ENCODE measurements at regions not wholly inside any gene's neighbourhood (a gene's known extent, or its start where the extent isn't known, plus 50 kb on each side); places are given as distances from the start of the nearest gene placed in this dataset.
A peak's percentile ranks its signal among the peaks of the same experiment; 100 is the strongest.

- Histone ChIP-seq H2BK15ac (replicated peaks; ENCODE audit: low read depth) (no peak overlapping the region), H2BK5ac (ENCODE audit: low read length) (no peak overlapping the region), H3K56ac (ENCODE audit: low read length) (no peak overlapping the region), H3K9ac (ENCODE audit: low read length) (no peak overlapping the region), H3K79me2 (ENCODE audit: control insufficient read depth, insufficient read depth, low read length) (no peaks in the 10 kb centered on the region), H3K4ac (ENCODE audit: low read depth, low read length) (no peak overlapping the region), H3K18ac (ENCODE audit: low read length) (no peak overlapping the region), H4K8ac (ENCODE audit: low read depth, low read length) (no peak overlapping the region), H3K36me3 (ENCODE audit: control insufficient read depth, insufficient read depth, low read length) (no peaks in the 10 kb centered on the region), H3K4me3 (ENCODE audit: low read length) (no peak overlapping the region), H2AK5ac (ENCODE audit: low read length) (no peak overlapping the region), H3K79me1 (ENCODE audit: low read length) (no peaks in the 10 kb centered on the region), H3K27me3 (ENCODE audit: insufficient read depth, low read length, poor library complexity) (no peaks in the 10 kb centered on the region), H3K4me2 (ENCODE audit: low read length) (no peak overlapping the region), H2BK120ac (ENCODE audit: low read depth, low read length) (no peak overlapping the region), H4K5ac (ENCODE audit: low read length) (no peak overlapping the region), H3K23ac (ENCODE audit: low read length) (no peak overlapping the region), H3K4me1 (ENCODE audit: control insufficient read depth, low read depth, low read length) (peaks cover 8% of the 10 kb centered on the region), H3K27ac (ENCODE audit: low read depth, low read length) (no peak overlapping the region)
- DNase-seq = no peak
- no CpG with 5 or more reads among the region's 3 CpGs for WGBS (ENCODE audit: extremely low coverage, insufficient coverage, low lambda C conversion rate)
Observed at GRCh38 chr18:10049747-10050146, 135.9 kb downstream of the VAPA start.

- no CpG with 5 or more reads among the region's 3 CpGs for WGBS (ENCODE audit: extremely low coverage, insufficient coverage, low lambda C conversion rate)
- H2BK120ac ChIP-seq (ENCODE audit: low read depth, low read length) = no peak overlapping the region
- DNase-seq = no peak
- H3K18ac ChIP-seq (ENCODE audit: low read length) = no peak overlapping the region
- H3K4me2 ChIP-seq (ENCODE audit: low read length) = no peak overlapping the region
- no peak overlapping the region for H3K23ac ChIP-seq (ENCODE audit: low read length)
- no peak overlapping the region for H3K4me3 ChIP-seq (ENCODE audit: low read length)
- H3K4me1 ChIP-seq (ENCODE audit: control insufficient read depth, low read depth, low read length) = peaks cover 8% of the 10 kb centered on the region
- H3K56ac ChIP-seq (ENCODE audit: low read length) = no peak overlapping the region
- H4K8ac ChIP-seq (ENCODE audit: low read depth, low read length) = no peak overlapping the region
- H3K79me1 ChIP-seq (ENCODE audit: low read length) = no peaks in the 10 kb centered on the region
- no peak overlapping the region for H3K4ac ChIP-seq (ENCODE audit: low read depth, low read length)
- no peaks in the 10 kb centered on the region for H3K79me2 ChIP-seq (ENCODE audit: control insufficient read depth, insufficient read depth, low read length)
- H3K27me3 ChIP-seq (ENCODE audit: insufficient read depth, low read length, poor library complexity) = no peaks in the 10 kb centered on the region
- H3K9ac ChIP-seq (ENCODE audit: low read length) = no peak overlapping the region
- no peak overlapping the region for H2AK5ac ChIP-seq (ENCODE audit: low read length)
- H4K5ac ChIP-seq (ENCODE audit: low read length) = no peak overlapping the region
- no peaks in the 10 kb centered on the region for H3K36me3 ChIP-seq (ENCODE audit: control insufficient read depth, insufficient read depth, low read length)
- no peak overlapping the region for H2BK5ac ChIP-seq (ENCODE audit: low read length)
- no peak overlapping the region for H3K27ac ChIP-seq (ENCODE audit: low read depth, low read length)
- H2BK15ac ChIP-seq (replicated peaks; ENCODE audit: low read depth) = no peak overlapping the region
Observed at GRCh38 chr18:10050956-10051355, 137.1 kb downstream of the VAPA start.

- H3K18ac ChIP-seq (ENCODE audit: low read length) = no peak overlapping the region
- no peak overlapping the region for H2AK5ac ChIP-seq (ENCODE audit: low read length)
- H3K23ac ChIP-seq (ENCODE audit: low read length) = no peak overlapping the region
- H3K4me1 ChIP-seq (ENCODE audit: control insufficient read depth, low read depth, low read length) = peaks cover 8% of the 10 kb centered on the region
- H3K4me2 ChIP-seq (ENCODE audit: low read length) = no peak overlapping the region
- H2BK120ac ChIP-seq (ENCODE audit: low read depth, low read length) = no peak overlapping the region
- no peaks in the 10 kb centered on the region for H3K27me3 ChIP-seq (ENCODE audit: insufficient read depth, low read length, poor library complexity)
- H3K27ac ChIP-seq (ENCODE audit: low read depth, low read length) = no peak overlapping the region
- H3K79me2 ChIP-seq (ENCODE audit: control insufficient read depth, insufficient read depth, low read length) = no peaks in the 10 kb centered on the region
- H3K4ac ChIP-seq (ENCODE audit: low read depth, low read length) = no peak overlapping the region
- H3K56ac ChIP-seq (ENCODE audit: low read length) = no peak overlapping the region
- no peak overlapping the region for H3K9ac ChIP-seq (ENCODE audit: low read length)
- no peaks in the 10 kb centered on the region for H3K36me3 ChIP-seq (ENCODE audit: control insufficient read depth, insufficient read depth, low read length)
- no peak overlapping the region for H4K8ac ChIP-seq (ENCODE audit: low read depth, low read length)
- H4K5ac ChIP-seq (ENCODE audit: low read length) = no peak overlapping the region
- no peak overlapping the region for H2BK5ac ChIP-seq (ENCODE audit: low read length)
- WGBS (ENCODE audit: extremely low coverage, insufficient coverage, low lambda C conversion rate) = no CpG with 5 or more reads among the region's 8 CpGs
- H3K79me1 ChIP-seq (ENCODE audit: low read length) = no peaks in the 10 kb centered on the region
- H3K4me3 ChIP-seq (ENCODE audit: low read length) = no peak overlapping the region
- H2BK15ac ChIP-seq (replicated peaks; ENCODE audit: low read depth) = no peak overlapping the region
- DNase-seq = no peak
Observed at GRCh38 chr18:10051877-10052631, 138.2 kb downstream of the VAPA start.

GRCh38 chr18:10052871-10053270, 139.1 kb downstream of the VAPA start:
- Histone ChIP-seq H3K4me3 (ENCODE audit: low read length) (no peak overlapping the region), H2BK15ac (replicated peaks; ENCODE audit: low read depth) (no peak overlapping the region), H4K5ac (ENCODE audit: low read length) (no peak overlapping the region), H3K79me2 (ENCODE audit: control insufficient read depth, insufficient read depth, low read length) (no peaks in the 10 kb centered on the region), H3K4me1 (ENCODE audit: control insufficient read depth, low read depth, low read length) (peaks cover 8% of the 10 kb centered on the region), H3K36me3 (ENCODE audit: control insufficient read depth, insufficient read depth, low read length) (no peaks in the 10 kb centered on the region), H3K18ac (ENCODE audit: low read length) (no peak overlapping the region), H2BK5ac (ENCODE audit: low read length) (no peak overlapping the region), H3K4me2 (ENCODE audit: low read length) (no peak overlapping the region), H3K23ac (ENCODE audit: low read length) (no peak overlapping the region), H3K79me1 (ENCODE audit: low read length) (no peaks in the 10 kb centered on the region), H3K4ac (ENCODE audit: low read depth, low read length) (no peak overlapping the region), H3K56ac (ENCODE audit: low read length) (no peak overlapping the region), H3K9ac (ENCODE audit: low read length) (no peak overlapping the region), H4K8ac (ENCODE audit: low read depth, low read length) (no peak overlapping the region), H2AK5ac (ENCODE audit: low read length) (no peak overlapping the region), H2BK120ac (ENCODE audit: low read depth, low read length) (no peak overlapping the region), H3K27ac (ENCODE audit: low read depth, low read length) (no peak overlapping the region), H3K27me3 (ENCODE audit: insufficient read depth, low read length, poor library complexity) (no peaks in the 10 kb centered on the region)
- WGBS (ENCODE audit: extremely low coverage, insufficient coverage, low lambda C conversion rate) = no CpG with 5 or more reads among the region's 3 CpGs
- no peak for DNase-seq

GRCh38 chr18:10053861-10054260, 140.0 kb downstream of the VAPA start:
- Histone ChIP-seq H3K18ac (ENCODE audit: low read length) (no peak overlapping the region), H3K4me3 (ENCODE audit: low read length) (no peak overlapping the region), H2AK5ac (ENCODE audit: low read length) (no peak overlapping the region), H2BK5ac (ENCODE audit: low read length) (no peak overlapping the region), H3K79me2 (ENCODE audit: control insufficient read depth, insufficient read depth, low read length) (no peaks in the 10 kb centered on the region), H4K8ac (ENCODE audit: low read depth, low read length) (no peak overlapping the region), H4K5ac (ENCODE audit: low read length) (no peak overlapping the region), H2BK120ac (ENCODE audit: low read depth, low read length) (no peak overlapping the region), H3K4me1 (ENCODE audit: control insufficient read depth, low read depth, low read length) (peaks cover 8% of the 10 kb centered on the region), H3K23ac (ENCODE audit: low read length) (no peak overlapping the region), H3K27me3 (ENCODE audit: insufficient read depth, low read length, poor library complexity) (no peaks in the 10 kb centered on the region), H3K4ac (ENCODE audit: low read depth, low read length) (no peak overlapping the region), H3K4me2 (ENCODE audit: low read length) (no peak overlapping the region), H3K79me1 (ENCODE audit: low read length) (no peaks in the 10 kb centered on the region), H2BK15ac (replicated peaks; ENCODE audit: low read depth) (no peak overlapping the region), H3K9ac (ENCODE audit: low read length) (no peak overlapping the region), H3K56ac (ENCODE audit: low read length) (no peak overlapping the region), H3K36me3 (ENCODE audit: control insufficient read depth, insufficient read depth, low read length) (no peaks in the 10 kb centered on the region), H3K27ac (ENCODE audit: low read depth, low read length) (no peak overlapping the region)
- no peak for DNase-seq
- no CpG with 5 or more reads among the region's 5 CpGs for WGBS (ENCODE audit: extremely low coverage, insufficient coverage, low lambda C conversion rate)

- WGBS (ENCODE audit: extremely low coverage, insufficient coverage, low lambda C conversion rate) = no CpG with 5 or more reads among the region's 10 CpGs
- H3K27me3 ChIP-seq (ENCODE audit: insufficient read depth, low read length, poor library complexity) = no peaks in the 10 kb centered on the region
- H4K8ac ChIP-seq (ENCODE audit: low read depth, low read length) = no peak overlapping the region
- peaks cover 8% of the 10 kb centered on the region for H3K4me1 ChIP-seq (ENCODE audit: control insufficient read depth, low read depth, low read length)
- H3K4me3 ChIP-seq (ENCODE audit: low read length) = no peak overlapping the region
- H3K36me3 ChIP-seq (ENCODE audit: control insufficient read depth, insufficient read depth, low read length) = no peaks in the 10 kb centered on the region
- H3K4ac ChIP-seq (ENCODE audit: low read depth, low read length) = no peak overlapping the region
- H3K23ac ChIP-seq (ENCODE audit: low read length) = no peak overlapping the region
- H2BK120ac ChIP-seq (ENCODE audit: low read depth, low read length) = no peak overlapping the region
- H2AK5ac ChIP-seq (ENCODE audit: low read length) = no peak overlapping the region
- no peak overlapping the region for H4K5ac ChIP-seq (ENCODE audit: low read length)
- H2BK5ac ChIP-seq (ENCODE audit: low read length) = no peak overlapping the region
- no peak overlapping the region for H3K27ac ChIP-seq (ENCODE audit: low read depth, low read length)
- no peak overlapping the region for H2BK15ac ChIP-seq (replicated peaks; ENCODE audit: low read depth)
- H3K9ac ChIP-seq (ENCODE audit: low read length) = peak overlapping the region; percentile 20
- no peaks in the 10 kb centered on the region for H3K79me2 ChIP-seq (ENCODE audit: control insufficient read depth, insufficient read depth, low read length)
- no peak overlapping the region for H3K4me2 ChIP-seq (ENCODE audit: low read length)
- DNase-seq = peak; percentile 37
- H3K56ac ChIP-seq (ENCODE audit: low read length) = peak overlapping the region; percentile 11
- no peak overlapping the region for H3K18ac ChIP-seq (ENCODE audit: low read length)
- H3K79me1 ChIP-seq (ENCODE audit: low read length) = no peaks in the 10 kb centered on the region
Observed at GRCh38 chr18:10054366-10054765, 140.6 kb downstream of the VAPA start.

Data from mesendoderm (in vitro differentiated cells).